NCI-H2171 treated with DMSO at 0.1 percent for 48 hours (cell line): ENCODE measurements at regions not wholly inside any gene's neighbourhood (a gene's known extent, or its start where the extent isn't known, plus 50 kb on each side); places are given as distances from the start of the nearest gene placed in this dataset.
"Not testable (repeated sequence)": the region's sequence is repeated elsewhere in the genome, so short reads cannot be mapped to it uniquely, and the experiment has no call there.

ENCODE experiments used
- DNase-seq: peaks from one replicate; lab custom pipeline; 2025; lab: John Stamatoyannopoulos, UW

- no peak for DNase-seq
Observed at GRCh38 chr4:184950117-184950830, 68.0 kb upstream of the HELT start.

GRCh38 chr4:184950926-184951325 lies 67.4 kb upstream of the HELT start:
- no peak for DNase-seq

- no peak for DNase-seq
Observed at GRCh38 chr4:184951668-184952160, 66.6 kb upstream of the HELT start.

GRCh38 chr4:184952522-184952921 lies 65.8 kb upstream of the HELT start:
- DNase-seq: no peak

GRCh38 chr4:184953421-184953945 lies 64.8 kb upstream of the HELT start:
- no peak for DNase-seq

GRCh38 chr4:184953971-184954370 lies 64.3 kb upstream of the HELT start:
- DNase-seq: no peak

- DNase-seq: no peak
Observed at GRCh38 chr4:184954482-184954881, 63.8 kb upstream of the HELT start.

GRCh38 chr4:184955116-184955515 lies 63.2 kb upstream of the HELT start:
- DNase-seq: no peak

GRCh38 chr4:184955636-184956035 lies 62.7 kb upstream of the HELT start:
- no peak for DNase-seq

- DNase-seq: peak; percentile 47
Observed at GRCh38 chr4:184957446-184958115, 60.7 kb upstream of the HELT start.

- DNase-seq: no peak
Observed at GRCh38 chr4:184958127-184958922, 60.0 kb upstream of the HELT start.

- no peak for DNase-seq
Observed at GRCh38 chr4:184958923-184959210, 59.4 kb upstream of the HELT start.

GRCh38 chr4:184959309-184959708 lies 59.0 kb upstream of the HELT start:
- DNase-seq: no peak

- no peak for DNase-seq
Observed at GRCh38 chr4:184959786-184960185, 58.5 kb upstream of the HELT start.

GRCh38 chr4:184960505-184960971 lies 57.8 kb upstream of the HELT start:
- no peak for DNase-seq

- DNase-seq: peak; percentile 55
Observed at GRCh38 chr4:184961660-184962059, 56.6 kb upstream of the HELT start.

- DNase-seq: no peak
Observed at GRCh38 chr4:184962125-184962638, 56.1 kb upstream of the HELT start.

- not testable (repeated sequence) for DNase-seq
Observed at GRCh38 chr4:184965230-184966050, 52.9 kb upstream of the HELT start.

- not testable (repeated sequence) for DNase-seq
Observed at GRCh38 chr4:184966051-184966691, 52.1 kb upstream of the HELT start.

- DNase-seq: not testable (repeated sequence)
Observed at GRCh38 chr4:184967699-184968098, 50.6 kb upstream of the HELT start.

GRCh38 chr4:184968366-184968765 lies 49.9 kb upstream of the HELT start:
- DNase-seq: no peak
